Karpas-422 (cell line): ENCODE measurements at regions not wholly inside any gene's neighbourhood (a gene's known extent, or its start where the extent isn't known, plus 50 kb on each side); places are given as distances from the start of the nearest gene placed in this dataset.

Source experiments
- DNase-seq: peaks from one replicate; pipeline ENCODE4 v3.0.0-alpha.2; 2015
- H2AFZ ChIP-seq: fragments of 200-600 bp; sonication (generic); 2 replicates; pipeline ENCODE4 v1.6.1; 2014; ENCODE audit warnings: antibody characterized with exemption, low read length, mixed read lengths
- H3K27ac ChIP-seq: fragments of 200-600 bp; sonication (generic); 2 replicates; pipeline ENCODE4 v1.5.1; 2014; ENCODE audit warnings: mild to moderate bottlenecking, low read length, moderate library complexity
- H3K27me3 ChIP-seq: fragments of 200-600 bp; sonication (generic); 2 replicates; pipeline ENCODE4 v1.6.1; 2014; ENCODE audit warnings: low read length, mixed read lengths
- H3K36me3 ChIP-seq: fragments of 200-600 bp; sonication (generic); 2 replicates; pipeline ENCODE4 v1.6.1; 2014; ENCODE audit warnings: low read length, mixed read lengths; ENCODE audit not compliant: insufficient read depth
- H3K4me1 ChIP-seq: fragments of 200-600 bp; sonication (generic); 2 replicates; pipeline ENCODE4 v1.6.1; 2014; ENCODE audit warnings: mild to moderate bottlenecking, low read length, mixed read lengths
- H3K4me2 ChIP-seq: fragments of 200-600 bp; sonication (generic); 2 replicates; pipeline ENCODE4 v1.6.1; 2014; ENCODE audit warnings: low read length, low read depth, mild to moderate bottlenecking; ENCODE audit not compliant: poor library complexity, severe bottlenecking
- H3K4me3 ChIP-seq: fragments of 200-600 bp; sonication (generic); 2 replicates; pipeline ENCODE4 v1.5.1; 2014; ENCODE audit warnings: mild to moderate bottlenecking, antibody characterized with exemption, low read length, mixed read lengths
- H3K79me2 ChIP-seq: fragments of 200-600 bp; sonication (generic); 2 replicates; pipeline ENCODE4 v1.6.1; 2014; ENCODE audit warnings: mild to moderate bottlenecking, low read length, mixed read lengths
- H3K9ac ChIP-seq: fragments of 200-600 bp; sonication (generic); 2 replicates; pipeline ENCODE4 v1.6.0; 2014; ENCODE audit warnings: low read length
- H3K9me2 ChIP-seq: fragments of 200-600 bp; sonication (generic), shearing (Covaris generic); replicated peaks from 2 replicates; pipeline ENCODE4 v1.6.0; 2014; ENCODE audit warnings: mild to moderate bottlenecking, low read length, moderate library complexity; ENCODE audit not compliant: insufficient read depth
- H3K9me3 ChIP-seq: fragments of 300-700, 200-600 bp; sonication (generic); 2 replicates; pipeline ENCODE4 v1.6.1; 2014; ENCODE audit warnings: low read length, mixed read lengths
- H4K20me1 ChIP-seq: fragments of 200-600 bp; sonication (generic); 2 replicates; pipeline ENCODE4 v1.6.1; 2014; ENCODE audit warnings: mild to moderate bottlenecking, antibody characterized with exemption, low read length, low read depth; ENCODE audit not compliant: insufficient read depth

- Histone ChIP-seq H3K4me3 (no peak overlapping the region), H3K9ac (no peak overlapping the region), H3K27me3 (no peaks in the 10 kb centered on the region), H4K20me1 (no peaks in the 10 kb centered on the region), H3K36me3 (no peaks in the 10 kb centered on the region), H3K9me2 (no peaks in the 10 kb centered on the region), H3K27ac (no peak overlapping the region), H2AFZ (no peak overlapping the region), H3K4me2 (no peak overlapping the region), H3K79me2 (no peaks in the 10 kb centered on the region), H3K4me1 (no peaks in the 10 kb centered on the region), H3K9me3 (no peaks in the 10 kb centered on the region)
- DNase-seq: no peak
These were observed 120.1 kb upstream of the NRP1 start for GRCh38 chr10:33454554-33454953.

DNA sequence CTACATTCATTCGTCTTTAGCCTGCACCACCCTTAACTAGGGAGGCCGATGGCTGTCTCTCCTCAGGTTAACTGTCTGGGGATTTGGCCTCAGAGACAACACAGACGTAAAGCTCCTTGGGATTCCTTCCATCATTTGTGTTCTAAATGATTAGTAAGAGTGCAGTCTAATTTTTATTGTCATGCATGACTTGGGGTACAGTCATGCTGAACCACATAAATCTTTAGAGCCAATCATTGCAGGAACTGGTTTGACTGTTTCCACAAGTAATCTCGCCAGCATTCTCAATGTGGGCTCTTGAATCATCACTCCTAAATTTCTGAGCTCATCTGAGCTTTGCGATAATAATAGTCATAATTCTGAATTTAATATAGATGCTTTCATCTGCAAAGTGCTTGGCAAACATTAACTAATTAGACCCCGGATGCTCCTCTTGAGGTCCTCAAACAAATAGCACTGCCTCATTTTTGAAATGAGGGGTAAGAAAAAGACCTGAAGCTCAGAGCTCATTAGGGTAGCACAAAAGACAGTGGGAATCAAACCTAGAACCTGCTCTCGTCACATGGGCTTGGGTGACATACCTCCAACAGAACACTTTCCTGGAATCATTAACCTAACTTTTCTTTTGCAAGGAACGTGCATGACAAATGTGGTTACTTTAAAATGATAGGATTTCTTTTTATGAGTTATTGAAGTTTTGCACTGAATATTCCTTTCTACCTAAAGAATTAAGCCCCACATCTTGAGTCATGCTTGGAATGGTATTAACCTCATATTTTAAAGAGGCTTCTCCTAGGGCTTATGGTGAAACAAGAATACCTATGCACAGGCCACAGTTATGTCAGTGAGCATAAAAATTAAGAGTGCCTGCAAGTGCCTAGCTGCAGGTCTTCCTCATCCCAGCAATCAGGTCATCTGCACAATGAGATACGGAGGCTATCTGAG, 118.9 kb upstream of the NRP1 start:
- Histone ChIP-seq H3K36me3 (no peaks in the 10 kb centered on the region), H2AFZ (no peak overlapping the region), H3K9me2 (no peaks in the 10 kb centered on the region), H3K4me3 (no peak overlapping the region), H3K27ac (no peak overlapping the region), H3K9ac (no peak overlapping the region), H3K79me2 (no peaks in the 10 kb centered on the region), H3K4me1 (no peaks in the 10 kb centered on the region), H3K27me3 (no peaks in the 10 kb centered on the region), H3K4me2 (no peak overlapping the region), H4K20me1 (no peaks in the 10 kb centered on the region), H3K9me3 (no peaks in the 10 kb centered on the region)
- no peak for DNase-seq

DNA sequence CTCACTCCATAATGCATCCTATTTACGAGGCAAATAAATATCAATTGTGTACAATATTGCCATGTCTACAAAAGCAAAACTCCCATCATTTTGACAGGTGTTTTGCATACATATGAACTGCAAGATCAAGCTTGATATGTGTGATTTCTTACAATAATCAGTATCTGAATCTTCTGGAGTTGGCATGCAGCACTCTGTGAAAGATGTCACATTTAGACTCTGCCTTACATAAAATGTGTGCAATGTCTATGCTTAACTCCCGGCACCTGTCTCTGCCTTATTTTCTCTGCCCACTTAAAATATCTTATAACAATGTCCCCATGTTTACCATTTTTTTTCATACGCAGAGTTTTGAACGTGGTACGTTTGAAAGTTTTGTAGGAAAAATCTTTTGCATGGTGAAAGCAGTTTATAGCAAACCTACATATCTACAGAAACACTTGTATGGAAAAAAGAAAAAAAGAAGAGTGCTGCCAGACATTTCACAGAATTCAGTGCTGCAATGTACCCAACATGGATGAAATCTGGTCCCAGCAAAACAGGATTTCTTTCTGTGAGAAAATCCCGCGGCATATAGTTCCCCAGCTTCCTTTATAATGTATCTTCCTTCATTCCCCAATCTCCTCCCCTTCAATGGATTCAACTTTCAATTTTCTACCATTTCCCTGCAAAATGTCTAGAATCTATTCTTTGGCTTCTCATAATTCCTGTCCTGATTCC, 114.1 kb upstream of the NRP1 start:
- Histone ChIP-seq H3K4me3 (no peak overlapping the region), H3K36me3 (no peaks in the 10 kb centered on the region), H3K4me1 (no peaks in the 10 kb centered on the region), H3K27me3 (no peaks in the 10 kb centered on the region), H2AFZ (no peak overlapping the region), H3K79me2 (no peaks in the 10 kb centered on the region), H4K20me1 (no peaks in the 10 kb centered on the region), H3K4me2 (no peak overlapping the region), H3K9ac (no peak overlapping the region), H3K9me3 (no peaks in the 10 kb centered on the region), H3K27ac (no peak overlapping the region), H3K9me2 (no peaks in the 10 kb centered on the region)
- no peak for DNase-seq

DNA sequence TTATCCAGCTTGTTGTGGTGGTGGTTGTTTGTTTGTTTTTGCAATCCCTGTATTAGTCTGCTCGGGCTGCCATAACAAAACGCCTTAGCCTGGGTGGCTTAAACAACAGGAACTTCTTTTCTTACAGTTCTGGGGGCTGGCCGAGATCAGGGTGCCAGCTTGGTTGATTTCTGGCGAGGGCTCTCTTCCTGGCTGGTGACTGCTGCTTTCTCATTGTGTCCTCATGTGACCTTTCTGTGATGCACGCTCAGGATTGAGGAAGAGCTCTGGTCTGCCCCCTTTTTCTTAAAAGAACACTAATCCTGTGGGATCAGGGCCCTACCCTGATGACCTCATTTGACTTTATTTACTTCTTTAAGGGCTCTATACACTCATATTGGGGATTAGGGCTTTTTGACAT, 107.1 kb upstream of the NRP1 start:
- Histone ChIP-seq H3K4me2 (no peak overlapping the region), H3K9me2 (no peaks in the 10 kb centered on the region), H3K4me1 (no peaks in the 10 kb centered on the region), H3K79me2 (no peaks in the 10 kb centered on the region), H3K9ac (no peak overlapping the region), H3K36me3 (no peaks in the 10 kb centered on the region), H3K4me3 (no peak overlapping the region), H2AFZ (no peak overlapping the region), H3K9me3 (no peaks in the 10 kb centered on the region), H3K27ac (no peak overlapping the region), H3K27me3 (no peaks in the 10 kb centered on the region), H4K20me1 (no peaks in the 10 kb centered on the region)
- DNase-seq: no peak

GRCh38 chr10:33434933-33435332, 100.5 kb upstream of the NRP1 start:
- Histone ChIP-seq H3K9ac (no peak overlapping the region), H3K27ac (no peak overlapping the region), H3K79me2 (no peaks in the 10 kb centered on the region), H3K9me3 (no peaks in the 10 kb centered on the region), H3K4me3 (no peak overlapping the region), H3K9me2 (no peaks in the 10 kb centered on the region), H3K4me1 (no peaks in the 10 kb centered on the region), H3K27me3 (no peaks in the 10 kb centered on the region), H3K4me2 (no peak overlapping the region), H4K20me1 (no peaks in the 10 kb centered on the region), H3K36me3 (no peaks in the 10 kb centered on the region), H2AFZ (no peak overlapping the region)
- no peak for DNase-seq

GRCh38 chr10:33428682-33429081, 94.2 kb upstream of the NRP1 start:
- DNase-seq: no peak
- H3K36me3 ChIP-seq: no peaks in the 10 kb centered on the region
- H3K27me3 ChIP-seq: no peaks in the 10 kb centered on the region
- no peaks in the 10 kb centered on the region for H3K9me3 ChIP-seq
- H3K79me2 ChIP-seq: no peaks in the 10 kb centered on the region
- H4K20me1 ChIP-seq: no peaks in the 10 kb centered on the region
- no peak overlapping the region for H3K4me3 ChIP-seq
- no peaks in the 10 kb centered on the region for H3K4me1 ChIP-seq
- no peak overlapping the region for H2AFZ ChIP-seq
- H3K9ac ChIP-seq: no peak overlapping the region
- H3K27ac ChIP-seq: no peak overlapping the region
- H3K9me2 ChIP-seq: no peaks in the 10 kb centered on the region
- H3K4me2 ChIP-seq: no peak overlapping the region

- no peak for DNase-seq
- H2AFZ ChIP-seq: no peak overlapping the region
- H3K9ac ChIP-seq: no peak overlapping the region
- no peaks in the 10 kb centered on the region for H4K20me1 ChIP-seq
- H3K27ac ChIP-seq: no peak overlapping the region
- no peaks in the 10 kb centered on the region for H3K9me2 ChIP-seq
- H3K79me2 ChIP-seq: no peaks in the 10 kb centered on the region
- H3K4me1 ChIP-seq: no peaks in the 10 kb centered on the region
- no peaks in the 10 kb centered on the region for H3K9me3 ChIP-seq
- no peak overlapping the region for H3K4me3 ChIP-seq
- no peak overlapping the region for H3K4me2 ChIP-seq
- H3K36me3 ChIP-seq: no peaks in the 10 kb centered on the region
- no peaks in the 10 kb centered on the region for H3K27me3 ChIP-seq
These were observed 88.7 kb upstream of the NRP1 start for GRCh38 chr10:33423154-33423529.

- Histone ChIP-seq H3K79me2 (no peaks in the 10 kb centered on the region), H3K27ac (no peak overlapping the region), H3K9ac (no peak overlapping the region), H4K20me1 (no peaks in the 10 kb centered on the region), H3K9me2 (no peaks in the 10 kb centered on the region), H3K27me3 (no peaks in the 10 kb centered on the region), H3K36me3 (no peaks in the 10 kb centered on the region), H2AFZ (no peak overlapping the region), H3K4me3 (no peak overlapping the region), H3K9me3 (no peaks in the 10 kb centered on the region), H3K4me1 (no peaks in the 10 kb centered on the region), H3K4me2 (no peak overlapping the region)
- DNase-seq: no peak
These were observed 88.1 kb upstream of the NRP1 start for GRCh38 chr10:33422471-33423153.
